ENCODE measurements at regions not wholly inside any gene's neighbourhood (a gene's known extent, or its start where the extent isn't known, plus 50 kb on each side); places are given as distances from the start of the nearest gene placed in this dataset.
A peak's percentile ranks its signal among the peaks of the same experiment; 100 is the strongest.
"Not testable (repeated sequence)": the region's sequence is repeated elsewhere in the genome, so short reads cannot be mapped to it uniquely, and the experiment has no call there.

GRCh38 chr11:45409587-45409986 is 123.4 kb upstream of the SYT13 start:
- Histone ChIP-seq H3K36me3 (no peaks in the 10 kb centered on the region), H3K4me3 (no peak overlapping the region), H3K4me1 (no peaks in the 10 kb centered on the region), H3K27me3 (replicated peaks in 1 of 7) (peaks cover 0 to 65% (median 9%) of the 10 kb centered on the region in 7 donors), H3K27ac (no peak overlapping the region), H3K9me3 (no peaks in the 10 kb centered on the region)
- TF ChIP-seq POLR2A (IDR thresholded peaks at IDR 0.05) (no peak), CTCF (IDR thresholded peaks at IDR 0.05 in 8 of 11, conservative IDR thresholded peaks at IDR 0.05 in 3 of 11) (no peak), POLR2AphosphoS5 (IDR thresholded peaks at IDR 0.05) (no peak)
- DNase-seq, result no peak
- intact Hi-C loops (cut with DNase I; ENCODE audit: low total_unique reads), result no loop called here
- WGBS, 5 donors, result 62 to 72% (median 66%) methylated on average over 6 of the region's 6 CpGs; no CpG with 5 or more reads in 1 of the 5 donors

GRCh38 chr11:45407226-45407625 is 121.1 kb upstream of the SYT13 start:
- WGBS, 5 donors, result 46 to 62% (median 53%) methylated on average over 3 to 4 of the region's 4 CpGs
- intact Hi-C loops (cut with DNase I; ENCODE audit: low total_unique reads), result no loop called here
- Histone ChIP-seq H3K9me3 (no peaks in the 10 kb centered on the region), H3K4me3 (no peak overlapping the region), H3K4me1 (no peaks in the 10 kb centered on the region), H3K27me3 (replicated peaks in 1 of 7) (peaks cover 0 to 50% (median 9%) of the 10 kb centered on the region in 7 donors), H3K27ac (no peak overlapping the region), H3K36me3 (no peaks in the 10 kb centered on the region)
- no peak for DNase-seq
- TF ChIP-seq CTCF (IDR thresholded peaks at IDR 0.05 in 8 of 11, conservative IDR thresholded peaks at IDR 0.05 in 3 of 11), result no peak
- TF ChIP-seq POLR2A (IDR thresholded peaks at IDR 0.05), result no peak
- TF ChIP-seq POLR2AphosphoS5 (IDR thresholded peaks at IDR 0.05), result no peak

GRCh38 chr11:45405916-45406670 is 120.0 kb upstream of the SYT13 start:
- Histone ChIP-seq H3K4me1 (no peaks in the 10 kb centered on the region), H3K4me3 (no peak overlapping the region), H3K27me3 (replicated peaks in 1 of 7) (peaks cover 0 to 44% (median 3%) of the 10 kb centered on the region in 7 donors), H3K36me3 (no peaks in the 10 kb centered on the region), H3K9me3 (no peaks in the 10 kb centered on the region), H3K27ac (no peak overlapping the region)
- 54 to 62% (median 60%) methylated on average over 3 of the region's 3 CpGs for WGBS, 5 donors
- no peak for TF ChIP-seq POLR2AphosphoS5 (IDR thresholded peaks at IDR 0.05)
- peak in 4 of 11 experiments; percentile 10 to 39 (median 25) for TF ChIP-seq CTCF (IDR thresholded peaks at IDR 0.05 in 8 of 11, conservative IDR thresholded peaks at IDR 0.05 in 3 of 11)
- intact Hi-C loops (cut with DNase I; ENCODE audit: low total_unique reads), result no loop called here
- DNase-seq, result no peak

- WGBS, 5 donors, result 28 to 49% (median 34%) methylated on average over 1 of the region's 1 CpG
Observed at GRCh38 chr11:45403521-45403920, 117.4 kb upstream of the SYT13 start.

More at GRCh38 chr11:45403521-45403920, 117.4 kb upstream of the SYT13 start:
- H3K4me1 ChIP-seq; DNase-seq; H3K9me3 ChIP-seq; H3K27ac ChIP-seq; H3K4me3 ChIP-seq; H3K36me3 ChIP-seq; intact Hi-C loops (cut with DNase I; ENCODE audit: low total_unique reads): not testable (repeated sequence)
- H3K27me3 ChIP-seq (replicated peaks in 1 of 7), result peaks cover 0 to 45% (median 0%) of the 10 kb centered on the region in 7 donors
